CD14-positive monocyte (primary cell): ENCODE measurements at regions not wholly inside any gene's neighbourhood (a gene's known extent, or its start where the extent isn't known, plus 50 kb on each side); places are given as distances from the start of the nearest gene placed in this dataset.

Experiments used
- DNase-seq, 3 donors: peaks; one replicate each; pipeline ENCODE4 v3.0.0-alpha.2; 2011 to 2022
- H2AFZ ChIP-seq: 2 replicates; pipeline ENCODE4 v1.6.0; 2012; ENCODE audit warnings: mild to moderate bottlenecking, low read depth, low read length, inconsistent platforms; ENCODE audit not compliant: insufficient read depth, poor library complexity, severe bottlenecking
- H3K27ac ChIP-seq, 2 donors: 1 replicate in 1 of 2; 2 replicates in 1 of 2; pipeline ENCODE4 v1.5.1; 2012 to 2013; ENCODE audit warnings: low read length in 2 of 2, control low read depth in 1 of 2, inconsistent platforms in 1 of 2, low read depth in 1 of 2, mild to moderate bottlenecking in 1 of 2
- H3K27me3 ChIP-seq, 2 donors: one replicate each; pipeline versions ENCODE4 v1.6.0 to v1.6.1; 2011 to 2013; ENCODE audit warnings: low read length in 2 of 2; ENCODE audit not compliant: control insufficient read depth in 2 of 2, insufficient read depth in 2 of 2
- H3K36me3 ChIP-seq, 2 donors: replicated peaks in 1 of 2; 1 replicate in 1 of 2; 2 replicates in 1 of 2; pipeline versions ENCODE4 v1.5.1 to v1.6.1; 2012 to 2013; ENCODE audit warnings: low read length in 2 of 2, control low read depth in 1 of 2, inconsistent platforms in 1 of 2, mild to moderate bottlenecking in 1 of 2; ENCODE audit not compliant: insufficient read depth in 2 of 2, control insufficient read depth in 1 of 2
- H3K4me1 ChIP-seq, 2 donors: 1 replicate in 1 of 2; 2 replicates in 1 of 2; pipeline versions ENCODE4 v1.5.1 to v1.6.1; 2012 to 2013; ENCODE audit warnings: low read length in 2 of 2, control low read depth in 1 of 2, inconsistent platforms in 1 of 2, mild to moderate bottlenecking in 1 of 2, moderate library complexity in 1 of 2; ENCODE audit not compliant: insufficient read depth in 2 of 2, control insufficient read depth in 1 of 2
- H3K4me2 ChIP-seq: replicated peaks from 2 replicates; pipeline ENCODE3; 2012; ENCODE audit warnings: low read length, moderate library complexity, mild to moderate bottlenecking; ENCODE audit not compliant: poor library complexity, severe bottlenecking; ENCODE audit errors: extremely low read depth
- H3K4me3 ChIP-seq, 3 experiments: fragments of 200-600 bp in 1 of 3; sonication (generic) in 1 of 3; replicated peaks in 1 of 3; 1 replicate in 2 of 3; 2 replicates in 1 of 3; pipeline ENCODE4 v1.5.1; 2011 to 2013; ENCODE audit warnings: low read length in 3 of 3, mild to moderate bottlenecking in 3 of 3, control low read depth in 2 of 3, low read depth in 2 of 3, inconsistent platforms in 1 of 3, moderate library complexity in 1 of 3
- H3K79me2 ChIP-seq: 2 replicates; pipeline ENCODE4 v1.6.0; 2012; ENCODE audit warnings: mild to moderate bottlenecking, control low read depth, inconsistent platforms, low read length, moderate library complexity; ENCODE audit not compliant: insufficient read depth
- H3K9ac ChIP-seq: 2 replicates; pipeline ENCODE4 v1.6.0; 2017; ENCODE audit warnings: low read length, mild to moderate bottlenecking; ENCODE audit not compliant: insufficient read depth, poor library complexity, severe bottlenecking
- H3K9me3 ChIP-seq, 2 donors: replicated peaks in 1 of 2; 1 replicate in 1 of 2; 2 replicates in 1 of 2; pipeline versions ENCODE4 v1.5.1 to v1.6.1; 2012 to 2013; ENCODE audit warnings: low read length in 2 of 2, control low read depth in 1 of 2; ENCODE audit not compliant: control insufficient read depth in 1 of 2, insufficient read depth in 1 of 2
- H4K20me1 ChIP-seq: 2 replicates; pipeline ENCODE4 v1.6.0; 2012; ENCODE audit warnings: mild to moderate bottlenecking, low read length, control low read depth, moderate library complexity; ENCODE audit not compliant: insufficient read depth
- H3K27ac Mint-ChIP-seq, 7 donors: one replicate each; pipeline ENCODE4 v1.8.0; 2020; ENCODE audit warnings: mild to moderate bottlenecking in 7 of 7, mixed read lengths in 7 of 7, moderate library complexity in 6 of 7, inconsistent platforms in 2 of 7
- H3K27me3 Mint-ChIP-seq, 3 donors: one replicate each; pipeline ENCODE4 v1.8.0; 2021 to 2022; ENCODE audit warnings: low read depth in 3 of 3, mild to moderate bottlenecking in 3 of 3, mixed read lengths in 3 of 3, moderate library complexity in 3 of 3, inconsistent platforms in 1 of 3
- H3K36me3 Mint-ChIP-seq, 2 donors: one replicate each; pipeline ENCODE4 v1.8.0; 2020; ENCODE audit warnings: mixed read lengths in 2 of 2, inconsistent platforms in 1 of 2, mild to moderate bottlenecking in 1 of 2
- H3K4me1 Mint-ChIP-seq: one replicate; pipeline ENCODE4 v1.8.0; 2020; ENCODE audit warnings: mild to moderate bottlenecking, mixed read lengths
- H3K4me3 Mint-ChIP-seq, 2 donors: one replicate each; pipeline ENCODE4 v1.8.0; 2020; ENCODE audit warnings: mild to moderate bottlenecking in 2 of 2, mixed read lengths in 2 of 2, moderate library complexity in 1 of 2
- H3K9me3 Mint-ChIP-seq, 7 donors: one replicate each; pipeline ENCODE4 v1.8.0; 2020 to 2022; ENCODE audit warnings: mixed read lengths in 7 of 7, mild to moderate bottlenecking in 6 of 7, moderate library complexity in 6 of 7, inconsistent platforms in 2 of 7
- CTCF ChIP-seq: fragments of 200-600 bp; IDR thresholded peaks from one replicate; pipeline ENCODE4 v1.8.0; 2022; ENCODE audit warnings: antibody characterized with exemption, mild to moderate bottlenecking
- WGBS: methylation state at CpG from one replicate; pipeline ENCODE4 v1.1.5; 2013; ENCODE audit warnings: missing lambda C conversion rate; ENCODE audit not compliant: insufficient coverage; 5-methylcytosine and 5-hydroxymethylcytosine counted together
- intact Hi-C, 2 donors: fragments of 100-400 bp; cut with micrococcal nuclease; formaldehyde crosslinking; loops; one replicate each; pipeline versions ENCODE4 v1.15.0 to v1.15.1; 2023

DNA sequence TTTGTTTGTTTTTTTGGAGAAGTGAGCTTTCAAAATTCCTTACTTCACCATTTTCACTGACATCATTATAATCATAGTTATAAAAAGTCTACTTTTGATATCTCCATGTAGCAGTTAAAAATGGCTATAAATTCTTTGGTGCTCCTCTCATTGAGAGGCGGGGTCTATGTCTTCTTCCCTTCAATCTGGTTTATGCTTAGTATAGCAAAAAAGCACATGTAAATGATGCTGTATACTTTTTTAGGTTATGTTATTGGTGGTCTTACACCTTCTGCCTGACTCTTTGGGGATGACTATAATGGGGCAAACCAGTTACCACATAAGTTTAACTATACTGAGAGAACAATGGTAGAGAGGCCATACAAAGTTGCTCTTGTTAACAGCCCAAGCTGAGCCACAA is 289.6 kb downstream of the EPM2A start:
- Histone ChIP-seq H3K9ac (no peak overlapping the region), H4K20me1 (no peaks in the 10 kb centered on the region), H3K4me2 (no peak overlapping the region), H3K79me2 (no peaks in the 10 kb centered on the region), H3K27me3 (no peaks in the 10 kb centered on the region), H3K27ac (no peak overlapping the region), H3K4me3 (no peak overlapping the region), H2AFZ (no peak overlapping the region), H3K36me3 (no peaks in the 10 kb centered on the region), H3K9me3 (peaks cover 25 to 52% of the 10 kb centered on the region in 2 donors), H3K4me1 (no peaks in the 10 kb centered on the region)
- Mint-ChIP-seq H3K36me3 (no peaks in the 10 kb centered on the region), H3K9me3 (peaks cover 19 to 36% (median 24%) of the 10 kb centered on the region in 7 donors), H3K4me3 (no peak overlapping the region), H3K27me3 (peaks cover 0 to 3% (median 0%) of the 10 kb centered on the region in 3 donors), H3K27ac (no peak overlapping the region), H3K4me1 (no peaks in the 10 kb centered on the region)
- no peak for DNase-seq
- no peak for TF ChIP-seq CTCF
- intact Hi-C loops = no loop called here
- no CpG with 5 or more reads among the region's 1 CpG for WGBS

DNA sequence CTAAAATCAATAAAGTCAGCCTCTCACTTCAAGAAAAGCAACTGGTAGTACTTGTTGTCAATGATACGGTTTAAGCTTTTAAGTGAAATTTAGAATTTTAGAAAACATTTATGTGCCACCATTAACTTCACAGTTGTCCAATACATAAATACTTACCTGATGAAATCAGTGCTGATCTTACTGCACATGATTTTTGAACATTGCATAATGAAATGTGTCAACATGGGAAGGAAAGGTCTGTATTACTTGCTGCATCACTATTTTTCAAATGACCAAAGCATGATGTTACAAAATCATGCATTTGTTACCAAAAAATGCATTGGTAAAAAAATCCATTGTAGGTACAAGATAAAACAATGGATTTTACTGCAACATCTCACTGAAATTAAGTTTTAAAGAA is 284.3 kb downstream of the EPM2A start:
- Mint-ChIP-seq H3K4me3 (no peak overlapping the region), H3K27me3 (no peaks in the 10 kb centered on the region), H3K9me3 (peaks cover 3 to 16% (median 8%) of the 10 kb centered on the region in 7 donors), H3K4me1 (no peaks in the 10 kb centered on the region), H3K27ac (no peak overlapping the region), H3K36me3 (no peaks in the 10 kb centered on the region)
- DNase-seq = no peak
- H3K4me1 ChIP-seq = no peaks in the 10 kb centered on the region
- H3K4me2 ChIP-seq = no peak overlapping the region
- WGBS = no CpG with 5 or more reads among the region's 1 CpG
- H4K20me1 ChIP-seq = no peaks in the 10 kb centered on the region
- no peak overlapping the region for H3K9ac ChIP-seq
- no peaks in the 10 kb centered on the region for H3K36me3 ChIP-seq
- H3K9me3 ChIP-seq = peaks cover 3 to 5% of the 10 kb centered on the region in 2 donors
- no peaks in the 10 kb centered on the region for H3K27me3 ChIP-seq
- H3K27ac ChIP-seq = no peak overlapping the region
- no peak overlapping the region for H2AFZ ChIP-seq
- intact Hi-C loops = no loop called here
- no peaks in the 10 kb centered on the region for H3K79me2 ChIP-seq
- no peak for TF ChIP-seq CTCF
- H3K4me3 ChIP-seq = no peak overlapping the region
